Inflammatory macrophage treated with lipopolysaccharide for 1 hour (primary cell): ENCODE measurements at regions not wholly inside any gene's neighbourhood (a gene's known extent, or its start where the extent isn't known, plus 50 kb on each side); places are given as distances from the start of the nearest gene placed in this dataset.
A peak's percentile ranks its signal among the peaks of the same experiment; 100 is the strongest.

Experiments used
- DNase-seq, 2 donors: peaks; one replicate each; pipeline ENCODE4 v3.0.0-alpha.2; 2020 to 2022

GRCh38 chr17:34527908-34528470, 51.4 kb upstream of the TMEM132E start:
- DNase-seq, result no peak

- no peak for DNase-seq
Observed at GRCh38 chr17:34527136-34527907, 52.1 kb upstream of the TMEM132E start.

GRCh38 chr17:34525651-34526050, 53.7 kb upstream of the TMEM132E start:
- DNase-seq, result no peak

GRCh38 chr17:34521955-34522354, 57.4 kb upstream of the TMEM132E start:
- DNase-seq, result no peak

GRCh38 chr17:34519282-34519681, 60.1 kb upstream of the TMEM132E start:
- peak in 1 of 2 donors; percentile 46 for DNase-seq

- DNase-seq, result no peak
Observed at GRCh38 chr17:34517406-34517805, 62.0 kb upstream of the TMEM132E start.

- DNase-seq, result no peak
Observed at GRCh38 chr17:34511931-34512330, 67.5 kb upstream of the TMEM132E start.

GRCh38 chr17:34511265-34511664, 68.1 kb upstream of the TMEM132E start:
- no peak for DNase-seq

- no peak for DNase-seq
Observed at GRCh38 chr17:34504814-34505484, 74.4 kb upstream of the TMEM132E start.

- DNase-seq, result peak; percentile 82 to 95
Observed at GRCh38 chr17:34503528-34504195, 75.7 kb upstream of the TMEM132E start.

GRCh38 chr17:34502426-34502825, 77.0 kb upstream of the TMEM132E start:
- no peak for DNase-seq

GRCh38 chr17:34499576-34499975, 79.8 kb upstream of the TMEM132E start:
- DNase-seq, result peak; percentile 16 to 27

GRCh38 chr17:34493917-34494316, 85.5 kb upstream of the TMEM132E start:
- no peak for DNase-seq

- DNase-seq, result no peak
Observed at GRCh38 chr17:34487626-34488025, 91.8 kb upstream of the TMEM132E start.

GRCh38 chr17:34486761-34487160, 92.6 kb upstream of the TMEM132E start:
- DNase-seq, result no peak

GRCh38 chr17:34485999-34486398, 93.4 kb upstream of the TMEM132E start:
- peak; percentile 77 to 88 for DNase-seq

- peak in 1 of 2 donors; percentile 71 for DNase-seq
Observed at GRCh38 chr17:34484193-34484733, 95.1 kb upstream of the TMEM132E start.

GRCh38 chr17:34482730-34483129, 96.7 kb upstream of the TMEM132E start:
- no peak for DNase-seq

GRCh38 chr17:34481779-34482178, 97.6 kb upstream of the TMEM132E start:
- DNase-seq, result no peak

GRCh38 chr17:34479371-34479770, 100.0 kb upstream of the TMEM132E start:
- no peak for DNase-seq

GRCh38 chr17:34478244-34478643, 101.1 kb upstream of the TMEM132E start:
- no peak for DNase-seq

- DNase-seq, result no peak
Observed at GRCh38 chr17:34475296-34475695, 104.1 kb upstream of the TMEM132E start.

GRCh38 chr17:34474706-34475105, 104.7 kb upstream of the TMEM132E start:
- no peak for DNase-seq
